ENCODE measurements at regions not wholly inside any gene's neighbourhood (a gene's known extent, or its start where the extent isn't known, plus 50 kb on each side); places are given as distances from the start of the nearest gene placed in this dataset.

GRCh38 chr20:48571949-48572847 lies 255.6 kb downstream of the PREX1 start:
- no peak for DNase-seq

- no peak for DNase-seq
Measured at GRCh38 chr20:48569679-48570078, 258.1 kb downstream of the PREX1 start.

GRCh38 chr20:48568520-48568919 lies 259.3 kb downstream of the PREX1 start:
- DNase-seq: no peak

- no peak for DNase-seq
Measured at GRCh38 chr20:48567145-48567544, 260.7 kb downstream of the PREX1 start.

GRCh38 chr20:48564982-48565539 lies 262.7 kb downstream of the PREX1 start:
- no peak for DNase-seq

GRCh38 chr20:48563191-48563870 lies 264.5 kb downstream of the PREX1 start:
- no peak for DNase-seq

- no peak for DNase-seq
Measured at GRCh38 chr20:48562586-48563116, 265.1 kb downstream of the PREX1 start.

GRCh38 chr20:48558906-48559305 lies 268.9 kb downstream of the PREX1 start:
- no peak for DNase-seq

GRCh38 chr20:48557380-48557779 lies 270.4 kb downstream of the PREX1 start:
- no peak for DNase-seq

GRCh38 chr20:48556956-48557355 lies 270.8 kb downstream of the PREX1 start:
- DNase-seq: no peak

GRCh38 chr20:48552550-48552949 lies 275.2 kb downstream of the PREX1 start:
- no peak for DNase-seq

- DNase-seq: no peak
Measured at GRCh38 chr20:48550814-48551213, 277.0 kb downstream of the PREX1 start.

- no peak for DNase-seq
Measured at GRCh38 chr20:48547664-48548063, 280.1 kb downstream of the PREX1 start.

GRCh38 chr20:48544402-48545339 lies 283.1 kb downstream of the PREX1 start:
- DNase-seq: no peak

- no peak for DNase-seq
Measured at GRCh38 chr20:48541581-48542071, 286.2 kb downstream of the PREX1 start.

- no peak for DNase-seq
Measured at GRCh38 chr20:48538856-48539255, 288.9 kb downstream of the PREX1 start.

GRCh38 chr20:48538058-48538825 lies 289.6 kb downstream of the PREX1 start:
- no peak for DNase-seq

GRCh38 chr20:48536206-48536605 lies 291.6 kb downstream of the PREX1 start:
- DNase-seq: no peak

- no peak for DNase-seq
Measured at GRCh38 chr20:48535556-48535955, 292.2 kb downstream of the PREX1 start.

- no peak for DNase-seq
Measured at GRCh38 chr20:48532028-48532427, 295.8 kb downstream of the PREX1 start.

- no peak for DNase-seq
Measured at GRCh38 chr20:48531505-48531904, 296.3 kb downstream of the PREX1 start.

All from activated CD4-positive, alpha-beta T cell treated with anti-CD3 and anti-CD28 coated beads, Interleukin-2, amount 50 U/mL, for 4 hours (primary cell).